Upper lobe of left lung (tissue), 4 donors: ENCODE measurements at regions not wholly inside any gene's neighbourhood (a gene's known extent, or its start where the extent isn't known, plus 50 kb on each side); places are given as distances from the start of the nearest gene placed in this dataset.
"Not testable (repeated sequence)": the region's sequence is repeated elsewhere in the genome, so short reads cannot be mapped to it uniquely, and the experiment has no call there.

Experiments
- CTCF ChIP-seq, 6 experiments: fragments of 450-650 bp in 4 of 6; fragments of 200-600 bp in 2 of 6; sonication (generic) in 2 of 6; IDR thresholded peaks; one replicate each; pipeline ENCODE4 v1.5.1; 2016 to 2019; ENCODE audit warnings: antibody characterized with exemption in 6 of 6
- EP300 ChIP-seq, 4 donors: sonication (generic); formaldehyde crosslinking; IDR thresholded peaks; one replicate each; pipeline ENCODE4 v1.5.1; 2017; ENCODE audit warnings: antibody characterized with exemption in 4 of 4, control low read depth in 2 of 4
- POLR2A ChIP-seq, 4 donors: fragments of 450-650 bp; IDR thresholded peaks; one replicate each; pipeline ENCODE4 v1.5.1; 2016 to 2017; ENCODE audit warnings: antibody characterized with exemption in 4 of 4, mild to moderate bottlenecking in 2 of 4

- not testable (repeated sequence) for TF ChIP-seq CTCF, POLR2A, EP300 (IDR thresholded peaks at IDR 0.05)
Measured at GRCh38 chr7:113263215-113263742, 144.9 kb upstream of the SMIM30 start.
